Activated naive CD8-positive, alpha-beta T cell treated with anti-CD3 and anti-CD28 coated beads, Interleukin-2, amount 50 U/mL, for 24 hours (primary cell): ENCODE measurements at regions not wholly inside any gene's neighbourhood (a gene's known extent, or its start where the extent isn't known, plus 50 kb on each side); places are given as distances from the start of the nearest gene placed in this dataset.
A peak's percentile ranks its signal among the peaks of the same experiment; 100 is the strongest.
"Not testable (repeated sequence)": the region's sequence is repeated elsewhere in the genome, so short reads cannot be mapped to it uniquely, and the experiment has no call there.

Source experiments
- ATAC-seq: fragments of 150-1000 bp; cut with Tn5 transposase; one replicate; pipeline ENCODE4 v1.10.0; 2021
- DNase-seq: peaks from one replicate; pipeline ENCODE4 v3.0.0; 2021
- H3K27ac Mint-ChIP-seq: one replicate; pipeline ENCODE4 v1.8.0; 2021; ENCODE audit warnings: mild to moderate bottlenecking, mixed read lengths
- H3K27me3 Mint-ChIP-seq: one replicate; pipeline ENCODE4 v1.8.0; 2021; ENCODE audit warnings: mixed read lengths
- H3K36me3 Mint-ChIP-seq: one replicate; pipeline ENCODE4 v1.8.0; 2021; ENCODE audit warnings: low read depth, mixed read lengths
- H3K4me1 Mint-ChIP-seq: one replicate; pipeline ENCODE4 v1.8.0; 2021; ENCODE audit warnings: mixed read lengths
- H3K4me3 Mint-ChIP-seq: one replicate; pipeline ENCODE4 v1.8.0; 2021; ENCODE audit warnings: mild to moderate bottlenecking, moderate library complexity, mixed read lengths
- H3K9me3 Mint-ChIP-seq: one replicate; pipeline ENCODE4 v1.8.0; 2021; ENCODE audit warnings: mixed read lengths

- Mint-ChIP-seq H3K27me3 (peaks cover 23% of the 10 kb centered on the region), H3K4me1 (peaks cover 17% of the 10 kb centered on the region)
- not testable (repeated sequence) for ATAC-seq, H3K36me3 Mint-ChIP-seq, H3K27ac Mint-ChIP-seq, DNase-seq, H3K4me3 Mint-ChIP-seq, H3K9me3 Mint-ChIP-seq
These were observed 133.2 kb downstream of the KCNJ12 start for GRCh38 chr17:21509356-21509755.

DNA sequence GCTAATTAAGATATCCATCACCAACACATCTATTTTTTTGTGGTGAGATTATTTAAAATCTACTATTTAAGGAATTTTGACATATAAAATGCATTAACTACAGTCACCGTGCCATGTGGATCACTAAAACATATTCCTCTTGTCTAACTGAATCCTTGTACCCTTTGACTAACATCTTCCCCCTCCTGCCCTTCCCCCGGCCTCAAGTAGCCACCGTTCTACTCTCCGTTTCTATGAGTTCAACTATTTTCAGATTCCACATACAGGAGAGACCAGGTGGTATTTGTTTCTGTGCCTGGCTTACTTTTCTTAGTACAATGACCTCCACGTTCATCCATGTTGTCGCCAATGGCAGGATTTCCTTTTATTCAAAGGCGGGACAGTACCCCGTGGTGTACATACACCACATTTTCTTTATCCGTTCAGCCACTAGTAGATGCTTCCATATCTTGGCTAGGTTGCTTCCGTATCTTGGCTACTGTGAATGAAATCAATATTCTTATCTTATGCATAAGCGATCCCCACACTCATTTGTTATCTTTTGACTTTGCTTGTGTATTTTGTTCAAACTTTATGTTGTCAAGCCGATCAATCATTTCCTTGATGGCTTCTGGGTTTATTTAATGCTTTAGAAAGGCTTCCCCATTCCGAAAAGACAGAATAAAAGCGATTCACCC lies 134.7 kb downstream of the KCNJ12 start:
- DNase-seq, result no peak
- Mint-ChIP-seq H3K4me1 (peaks cover 17% of the 10 kb centered on the region), H3K27ac (no peak overlapping the region), H3K4me3 (peak overlapping the region; percentile 63), H3K27me3 (peaks cover 26% of the 10 kb centered on the region), H3K9me3 (no peaks in the 10 kb centered on the region), H3K36me3 (no peaks in the 10 kb centered on the region)
- no peak for ATAC-seq

DNA sequence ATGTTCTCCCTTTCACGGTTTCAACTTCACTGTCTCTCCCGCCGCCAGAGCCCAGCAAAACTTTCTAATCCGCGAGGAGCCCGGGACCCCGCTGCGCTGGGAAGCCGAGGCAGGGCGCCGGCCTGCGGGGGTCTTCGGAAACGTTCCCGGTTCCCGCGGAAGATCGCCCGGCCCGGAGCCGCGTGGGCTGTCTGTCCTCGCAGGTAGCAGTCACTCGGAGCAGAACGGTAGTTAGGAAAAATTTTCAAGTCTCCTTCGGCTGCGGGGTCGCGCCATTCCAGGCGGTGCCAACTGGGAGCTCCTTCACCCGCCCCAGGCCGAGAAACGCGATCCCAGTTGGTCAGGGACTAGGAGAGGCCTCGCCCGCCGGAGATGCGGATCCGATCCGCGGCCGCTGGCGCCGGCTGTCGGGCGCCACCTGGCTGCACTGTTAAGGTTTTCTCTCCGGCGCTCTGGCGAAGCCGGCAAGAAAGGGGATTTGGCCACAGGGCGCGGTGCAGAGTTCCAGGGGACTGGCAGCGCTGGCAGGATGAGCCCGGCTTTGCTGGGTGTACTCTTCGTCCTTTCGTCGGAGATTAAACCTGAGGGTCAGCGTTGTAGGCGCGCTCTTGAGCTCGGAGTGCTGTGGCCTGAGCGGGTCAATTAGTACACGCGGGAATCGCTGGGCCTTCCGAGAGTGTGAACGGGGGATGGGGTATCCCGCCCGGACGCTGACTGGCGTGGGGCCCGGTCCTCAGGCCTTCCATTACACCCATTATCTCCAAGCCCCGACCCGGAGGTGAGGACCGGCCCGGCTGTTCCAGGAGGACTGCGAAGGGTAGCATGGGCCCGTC lies 135.4 kb downstream of the KCNJ12 start:
- ATAC-seq (peak; percentile 80), DNase-seq (peak; percentile 73)
- Mint-ChIP-seq H3K4me3 (peak overlapping the region; percentile 63), H3K27ac (no peak overlapping the region), H3K36me3 (no peaks in the 10 kb centered on the region), H3K4me1 (peaks cover 17% of the 10 kb centered on the region), H3K27me3 (peaks cover 26% of the 10 kb centered on the region), H3K9me3 (no peaks in the 10 kb centered on the region)

- Mint-ChIP-seq H3K9me3 (no peaks in the 10 kb centered on the region), H3K4me3 (no peak overlapping the region), H3K27me3 (peaks cover 26% of the 10 kb centered on the region), H3K27ac (no peak overlapping the region), H3K36me3 (no peaks in the 10 kb centered on the region), H3K4me1 (peaks cover 17% of the 10 kb centered on the region)
- DNase-seq (no peak), ATAC-seq (no peak)
These were observed 136.3 kb downstream of the KCNJ12 start for GRCh38 chr17:21512307-21513011.

GRCh38 chr17:21513012-21513570 lies 136.9 kb downstream of the KCNJ12 start:
- Mint-ChIP-seq H3K27me3 (peaks cover 26% of the 10 kb centered on the region), H3K4me3 (no peak overlapping the region)

DNA sequence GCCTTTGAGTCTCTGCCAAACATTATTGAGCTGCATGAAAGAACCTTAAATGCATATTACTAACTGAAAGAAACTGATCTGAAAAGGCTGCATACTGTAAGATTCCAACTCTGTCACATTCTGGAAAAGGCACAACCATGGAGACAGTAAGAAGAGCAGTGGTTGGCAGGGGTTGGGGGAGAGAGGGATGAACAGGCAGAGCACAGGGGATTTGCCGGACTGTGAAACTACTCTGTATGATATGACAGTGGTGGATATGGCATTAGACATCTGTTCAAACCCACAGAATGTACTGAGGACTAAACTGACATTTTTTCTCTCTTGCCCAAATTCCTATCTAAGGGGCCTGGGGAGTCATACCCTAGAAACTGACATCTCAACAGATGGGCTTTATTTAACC lies 138.4 kb downstream of the KCNJ12 start:
- not testable (repeated sequence) for ATAC-seq, H3K36me3 Mint-ChIP-seq, H3K27ac Mint-ChIP-seq, DNase-seq, H3K4me3 Mint-ChIP-seq, H3K9me3 Mint-ChIP-seq
- H3K4me1 Mint-ChIP-seq, result peaks cover 13% of the 10 kb centered on the region
- peaks cover 26% of the 10 kb centered on the region for H3K27me3 Mint-ChIP-seq

More at GRCh38 chr17:21513012-21513570, 136.9 kb downstream of the KCNJ12 start:
- no peak overlapping the region for H3K27ac Mint-ChIP-seq
- DNase-seq (peak; percentile 79), ATAC-seq (peak; percentile 60)
- H3K4me1 Mint-ChIP-seq, result peaks cover 15% of the 10 kb centered on the region
- H3K36me3 Mint-ChIP-seq, result no peaks in the 10 kb centered on the region
- H3K9me3 Mint-ChIP-seq, result no peaks in the 10 kb centered on the region

DNA sequence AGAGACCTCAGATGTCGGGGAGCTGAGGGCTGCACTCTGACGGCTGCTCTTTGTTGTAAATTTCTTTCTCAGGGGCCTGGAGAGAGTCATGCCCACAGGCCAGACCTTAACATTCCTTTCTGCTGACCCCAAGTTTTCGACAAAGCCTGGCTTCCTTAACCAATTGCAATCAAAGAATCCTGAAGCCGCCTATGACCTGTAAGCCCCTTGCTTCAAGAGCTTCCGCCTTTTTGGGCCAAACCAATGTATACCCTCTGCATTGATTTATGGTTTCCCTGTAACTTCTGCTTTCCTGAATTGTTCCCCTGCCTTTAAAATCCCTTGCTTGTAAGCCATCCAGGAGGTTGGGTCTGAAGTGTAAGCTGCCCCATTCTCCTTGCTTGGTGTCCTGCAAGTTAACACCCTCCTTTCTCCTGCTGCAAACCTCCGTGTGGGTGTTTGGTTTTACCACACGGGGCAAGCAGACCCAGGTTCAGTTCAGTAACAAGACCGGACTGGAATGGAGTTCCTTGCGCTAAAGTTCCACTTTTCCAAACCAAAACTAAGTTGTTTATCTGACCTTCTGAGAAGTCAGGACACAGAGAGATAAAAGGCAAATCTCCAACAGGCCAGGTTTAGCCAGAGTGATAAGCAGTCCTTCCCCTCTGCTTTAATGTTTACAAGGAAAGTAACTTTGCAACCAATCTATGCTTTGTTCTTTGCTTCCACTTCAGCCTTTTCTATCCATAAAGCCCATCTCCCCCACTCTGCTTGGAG lies 141.6 kb downstream of the KCNJ12 start:
- no peak overlapping the region for H3K27ac Mint-ChIP-seq
- no peaks in the 10 kb centered on the region for H3K4me1 Mint-ChIP-seq
- no peaks in the 10 kb centered on the region for H3K9me3 Mint-ChIP-seq
- DNase-seq (no peak), ATAC-seq (no peak)
- H3K27me3 Mint-ChIP-seq, result peaks cover 10% of the 10 kb centered on the region
- H3K36me3 Mint-ChIP-seq, result no peaks in the 10 kb centered on the region
- no peak overlapping the region for H3K4me3 Mint-ChIP-seq

DNA sequence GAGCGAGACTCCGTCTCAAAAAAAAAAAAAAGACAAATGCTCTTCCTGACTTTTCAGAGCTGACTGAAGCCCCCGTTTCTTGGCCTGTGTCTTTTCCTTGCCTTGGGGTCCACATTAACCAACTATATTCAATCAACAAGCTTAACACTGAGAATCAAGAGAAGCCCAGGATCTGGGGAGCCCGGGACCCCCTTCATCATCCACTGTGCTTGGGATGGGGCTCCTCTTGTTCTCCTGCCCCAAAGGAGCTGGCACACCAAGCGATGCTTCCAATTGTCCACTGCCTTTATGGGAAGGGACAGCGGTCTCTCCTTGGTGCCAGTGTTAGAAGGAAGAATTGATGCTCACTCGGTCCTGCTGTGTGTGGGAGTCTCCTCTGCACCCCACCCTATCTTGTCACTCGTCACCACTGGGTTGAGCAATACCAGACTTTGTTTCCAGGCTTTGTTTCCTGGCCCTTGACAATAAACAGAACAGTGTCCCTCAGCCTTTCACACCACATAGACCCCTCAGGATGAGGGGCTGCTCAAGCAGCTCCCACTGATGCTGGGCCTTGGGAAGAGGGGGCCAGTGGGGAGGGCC lies 146.7 kb downstream of the KCNJ12 start:
- H3K27ac Mint-ChIP-seq, result no peak overlapping the region
- peaks cover 5% of the 10 kb centered on the region for H3K27me3 Mint-ChIP-seq
- no peak overlapping the region for H3K4me3 Mint-ChIP-seq
- no peaks in the 10 kb centered on the region for H3K36me3 Mint-ChIP-seq
- no peaks in the 10 kb centered on the region for H3K9me3 Mint-ChIP-seq
- DNase-seq (no peak), ATAC-seq (no peak)
- H3K4me1 Mint-ChIP-seq, result no peaks in the 10 kb centered on the region

- no peak overlapping the region for H3K27ac Mint-ChIP-seq
- no peaks in the 10 kb centered on the region for H3K36me3 Mint-ChIP-seq
- no peaks in the 10 kb centered on the region for H3K9me3 Mint-ChIP-seq
- no peak overlapping the region for H3K4me3 Mint-ChIP-seq
- peaks cover 4% of the 10 kb centered on the region for H3K27me3 Mint-ChIP-seq
- no peaks in the 10 kb centered on the region for H3K4me1 Mint-ChIP-seq
- ATAC-seq (no peak), DNase-seq (no peak)
These were observed 147.5 kb downstream of the KCNJ12 start for GRCh38 chr17:21523497-21524210.

DNA sequence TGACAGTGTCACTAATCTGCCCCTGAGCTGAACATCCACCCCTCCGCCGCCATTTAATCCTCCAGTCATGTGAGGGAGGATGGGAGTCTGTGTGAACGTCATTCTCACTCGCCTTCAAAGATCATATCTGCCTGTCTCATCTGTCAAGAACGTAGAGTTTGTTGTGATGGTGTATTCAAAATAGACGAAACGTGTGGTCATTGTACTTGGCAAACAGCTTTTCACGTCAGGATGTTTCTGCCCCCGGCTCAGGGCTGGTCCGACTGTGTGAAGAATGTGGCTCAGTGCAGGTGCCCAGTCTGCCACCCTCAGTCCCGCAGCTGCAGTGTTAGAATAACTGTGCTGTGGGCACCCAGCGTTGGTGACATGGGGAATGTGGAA lies 148.0 kb downstream of the KCNJ12 start:
- Mint-ChIP-seq H3K27ac (no peak overlapping the region), H3K36me3 (no peaks in the 10 kb centered on the region), H3K9me3 (no peaks in the 10 kb centered on the region), H3K27me3 (peaks cover 2% of the 10 kb centered on the region), H3K4me1 (no peaks in the 10 kb centered on the region), H3K4me3 (no peak overlapping the region)
- no peak for DNase-seq
- ATAC-seq, result no peak

DNA sequence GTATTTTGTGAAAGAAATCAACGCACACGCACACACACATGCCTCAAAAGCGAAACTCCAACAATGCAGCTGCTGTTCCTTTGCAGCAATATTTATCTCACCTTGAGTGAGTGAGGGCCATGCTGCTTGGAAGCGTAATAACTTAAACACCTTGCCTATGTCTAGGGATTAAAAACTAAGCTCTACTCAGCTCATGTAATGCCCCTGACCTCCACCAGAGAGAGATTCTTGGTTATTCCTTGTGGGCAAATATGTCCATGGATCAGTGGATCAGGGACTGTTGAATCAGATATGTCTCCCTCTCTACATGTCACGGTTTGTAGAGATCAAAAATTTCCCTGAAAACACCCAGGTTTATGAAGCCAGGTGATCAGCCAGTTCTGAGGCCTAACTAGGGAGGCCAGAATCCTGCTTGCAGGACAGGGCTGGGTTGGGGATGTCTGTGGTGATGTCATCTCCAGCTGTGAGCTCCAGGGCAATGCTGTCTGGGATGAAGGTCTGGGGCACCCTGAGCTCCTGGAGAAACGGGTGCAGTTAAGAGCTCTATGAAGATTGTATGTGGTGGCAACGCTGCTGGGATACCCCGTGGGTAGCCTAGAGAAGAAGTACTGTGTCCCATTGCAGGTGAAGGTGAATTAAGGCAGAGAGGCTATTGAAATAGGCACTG lies 149.4 kb downstream of the KCNJ12 start:
- H3K27me3 Mint-ChIP-seq, result no peaks in the 10 kb centered on the region
- H3K27ac Mint-ChIP-seq, result no peak overlapping the region
- DNase-seq, result no peak
- H3K4me1 Mint-ChIP-seq, result no peaks in the 10 kb centered on the region
- H3K9me3 Mint-ChIP-seq, result no peaks in the 10 kb centered on the region
- H3K4me3 Mint-ChIP-seq, result no peak overlapping the region
- H3K36me3 Mint-ChIP-seq, result no peaks in the 10 kb centered on the region
- no peak for ATAC-seq

DNA sequence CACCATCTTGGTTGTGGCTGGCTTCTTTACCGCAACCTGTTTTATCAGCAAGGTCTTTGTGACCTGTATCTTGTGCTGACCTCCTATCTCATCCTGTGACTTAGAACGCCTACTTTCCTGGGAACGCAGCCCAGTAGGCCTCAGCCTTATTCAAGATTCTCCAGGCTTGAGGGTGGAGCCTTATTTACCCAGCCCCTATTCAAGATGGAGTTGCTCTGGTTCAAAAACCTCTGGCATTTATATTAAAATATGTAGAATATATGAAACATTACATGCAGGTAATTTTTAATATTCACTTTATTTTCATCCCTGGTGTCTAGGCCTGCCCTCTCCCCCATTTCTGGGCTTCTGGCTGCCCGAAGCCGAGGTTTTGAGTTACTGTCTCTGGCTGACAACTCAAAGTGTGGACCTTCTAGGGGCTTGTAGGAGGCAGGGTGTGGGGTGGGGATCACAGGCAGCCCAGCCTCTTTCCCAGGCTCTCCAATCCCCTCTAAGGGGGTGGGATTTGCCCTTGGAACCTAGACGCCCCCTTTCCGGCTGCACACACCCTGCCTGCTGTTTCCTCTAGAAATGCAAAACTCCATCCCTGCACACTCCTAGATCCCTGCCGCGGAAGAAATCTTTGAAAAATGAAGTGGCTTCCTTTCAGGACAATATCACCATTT lies 152.0 kb downstream of the KCNJ12 start:
- Mint-ChIP-seq H3K27me3 (no peaks in the 10 kb centered on the region), H3K4me1 (peaks cover 7% of the 10 kb centered on the region), H3K4me3 (no peak overlapping the region), H3K36me3 (peaks cover 6% of the 10 kb centered on the region), H3K27ac (no peak overlapping the region), H3K9me3 (no peaks in the 10 kb centered on the region)
- ATAC-seq (no peak), DNase-seq (no peak)
